ENCODE measurements at regions not wholly inside any gene's neighbourhood (a gene's known extent, or its start where the extent isn't known, plus 50 kb on each side); places are given as distances from the start of the nearest gene placed in this dataset.

DNA sequence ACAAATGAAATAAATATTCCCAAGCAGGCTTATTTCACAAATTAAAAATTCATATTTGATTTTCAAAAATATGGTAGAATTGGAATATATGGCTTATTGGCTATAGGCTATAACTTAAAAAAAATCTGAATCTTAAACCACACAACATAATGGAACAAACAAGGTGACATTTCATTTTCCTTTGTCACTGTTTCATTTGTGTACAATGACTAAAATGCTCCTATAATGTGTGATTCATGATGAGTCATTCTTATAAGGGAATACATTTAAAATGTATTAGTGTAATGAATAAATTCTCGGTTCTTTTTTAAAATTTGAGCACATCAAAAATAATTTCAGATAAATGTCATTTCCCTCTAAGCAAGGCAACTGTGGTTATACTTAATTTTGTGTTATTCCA is 148.0 kb upstream of the ANK3 start:
- no peak overlapping the region for H3K4me2 ChIP-seq
- TF ChIP-seq, protein P1, sequence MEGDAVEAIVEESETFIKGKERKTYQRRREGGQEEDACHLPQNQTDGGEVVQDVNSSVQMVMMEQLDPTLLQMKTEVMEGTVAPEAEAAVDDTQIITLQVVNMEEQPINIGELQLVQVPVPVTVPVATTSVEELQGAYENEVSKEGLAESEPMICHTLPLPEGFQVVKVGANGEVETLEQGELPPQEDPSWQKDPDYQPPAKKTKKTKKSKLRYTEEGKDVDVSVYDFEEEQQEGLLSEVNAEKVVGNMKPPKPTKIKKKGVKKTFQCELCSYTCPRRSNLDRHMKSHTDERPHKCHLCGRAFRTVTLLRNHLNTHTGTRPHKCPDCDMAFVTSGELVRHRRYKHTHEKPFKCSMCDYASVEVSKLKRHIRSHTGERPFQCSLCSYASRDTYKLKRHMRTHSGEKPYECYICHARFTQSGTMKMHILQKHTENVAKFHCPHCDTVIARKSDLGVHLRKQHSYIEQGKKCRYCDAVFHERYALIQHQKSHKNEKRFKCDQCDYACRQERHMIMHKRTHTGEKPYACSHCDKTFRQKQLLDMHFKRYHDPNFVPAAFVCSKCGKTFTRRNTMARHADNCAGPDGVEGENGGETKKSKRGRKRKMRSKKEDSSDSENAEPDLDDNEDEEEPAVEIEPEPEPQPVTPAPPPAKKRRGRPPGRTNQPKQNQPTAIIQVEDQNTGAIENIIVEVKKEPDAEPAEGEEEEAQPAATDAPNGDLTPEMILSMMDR (conservative IDR thresholded peaks at IDR 0.05; ENCODE audit: low read depth, low read length): no peak
- H3K4me1 ChIP-seq (ENCODE audit: low read depth, poor library complexity, severe bottlenecking): peaks cover 100% of the 10 kb centered on the region
- H3K27ac ChIP-seq: no peak overlapping the region
- H3K9ac ChIP-seq: no peak overlapping the region
- H3K4me3 ChIP-seq (IDR thresholded peaks at IDR 0.05; ENCODE audit: insufficient read depth, low read depth, low read length): no peak overlapping the region
- peaks cover 85% of the 10 kb centered on the region for H4K20me1 ChIP-seq (ENCODE audit: insufficient read depth)
- no peaks in the 10 kb centered on the region for H3K27me3 ChIP-seq (ENCODE audit: insufficient read depth, low read depth)
- no peak overlapping the region for H2AFZ ChIP-seq (ENCODE audit: low read depth)
- H3K79me2 ChIP-seq (ENCODE audit: insufficient read depth, low read depth): peaks cover 100% of the 10 kb centered on the region
- peaks cover 4% of the 10 kb centered on the region; the same call in 1 of the 2 replicates for H3K36me3 ChIP-seq (ENCODE audit: insufficient read depth)

- H3K27ac ChIP-seq: no peak overlapping the region
- H4K20me1 ChIP-seq (ENCODE audit: insufficient read depth): peaks cover 81% of the 10 kb centered on the region
- TF ChIP-seq, protein P1 (conservative IDR thresholded peaks at IDR 0.05; ENCODE audit: low read depth, low read length): no peak
- peaks cover 100% of the 10 kb centered on the region for H3K4me1 ChIP-seq (ENCODE audit: low read depth, poor library complexity, severe bottlenecking)
- H3K4me2 ChIP-seq: peak overlapping the region; percentile 9; the same call in 1 of the 2 replicates
- H3K27me3 ChIP-seq (ENCODE audit: insufficient read depth, low read depth): no peaks in the 10 kb centered on the region
- no peak overlapping the region for H2AFZ ChIP-seq (ENCODE audit: low read depth)
- H3K36me3 ChIP-seq (ENCODE audit: insufficient read depth): peaks cover 4% of the 10 kb centered on the region; the same call in 1 of the 2 replicates
- H3K4me3 ChIP-seq (IDR thresholded peaks at IDR 0.05; ENCODE audit: insufficient read depth, low read depth, low read length): no peak overlapping the region
- no peak overlapping the region for H3K9ac ChIP-seq
- H3K79me2 ChIP-seq (ENCODE audit: insufficient read depth, low read depth): peaks cover 100% of the 10 kb centered on the region
Observed at GRCh38 chr10:60536529-60537114, 146.9 kb upstream of the ANK3 start.

DNA sequence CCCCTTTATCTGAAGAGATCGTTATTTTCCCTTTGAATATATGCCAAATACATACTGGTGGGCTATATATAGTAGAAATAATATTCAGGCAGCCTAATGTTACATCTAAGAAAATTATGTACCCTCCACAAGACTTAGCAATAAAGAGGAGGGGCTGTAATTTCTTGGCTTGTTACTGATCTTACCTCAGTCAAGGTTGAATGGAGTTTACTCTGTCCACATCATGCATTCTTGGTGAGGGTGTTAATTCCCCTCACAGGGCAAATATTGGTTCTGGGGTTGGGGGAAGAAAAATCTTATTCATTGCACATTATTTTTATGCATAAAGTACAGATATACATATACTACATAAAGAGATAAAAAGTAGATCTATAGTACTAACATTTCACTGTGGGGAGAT is 145.8 kb upstream of the ANK3 start:
- H3K4me2 ChIP-seq: peak overlapping the region; percentile 9; the same call in 1 of the 2 replicates
- peaks cover 100% of the 10 kb centered on the region for H3K4me1 ChIP-seq (ENCODE audit: low read depth, poor library complexity, severe bottlenecking)
- no peak overlapping the region for H3K27ac ChIP-seq
- TF ChIP-seq, protein P1 (conservative IDR thresholded peaks at IDR 0.05; ENCODE audit: low read depth, low read length): no peak
- H3K9ac ChIP-seq: no peak overlapping the region
- H3K4me3 ChIP-seq (IDR thresholded peaks at IDR 0.05; ENCODE audit: insufficient read depth, low read depth, low read length): no peak overlapping the region
- H2AFZ ChIP-seq (ENCODE audit: low read depth): no peak overlapping the region
- no peaks in the 10 kb centered on the region for H3K27me3 ChIP-seq (ENCODE audit: insufficient read depth, low read depth)
- peaks cover 100% of the 10 kb centered on the region for H3K79me2 ChIP-seq (ENCODE audit: insufficient read depth, low read depth)
- peaks cover 78% of the 10 kb centered on the region for H4K20me1 ChIP-seq (ENCODE audit: insufficient read depth)
- peaks cover 4% of the 10 kb centered on the region; the same call in 1 of the 2 replicates for H3K36me3 ChIP-seq (ENCODE audit: insufficient read depth)

DNA sequence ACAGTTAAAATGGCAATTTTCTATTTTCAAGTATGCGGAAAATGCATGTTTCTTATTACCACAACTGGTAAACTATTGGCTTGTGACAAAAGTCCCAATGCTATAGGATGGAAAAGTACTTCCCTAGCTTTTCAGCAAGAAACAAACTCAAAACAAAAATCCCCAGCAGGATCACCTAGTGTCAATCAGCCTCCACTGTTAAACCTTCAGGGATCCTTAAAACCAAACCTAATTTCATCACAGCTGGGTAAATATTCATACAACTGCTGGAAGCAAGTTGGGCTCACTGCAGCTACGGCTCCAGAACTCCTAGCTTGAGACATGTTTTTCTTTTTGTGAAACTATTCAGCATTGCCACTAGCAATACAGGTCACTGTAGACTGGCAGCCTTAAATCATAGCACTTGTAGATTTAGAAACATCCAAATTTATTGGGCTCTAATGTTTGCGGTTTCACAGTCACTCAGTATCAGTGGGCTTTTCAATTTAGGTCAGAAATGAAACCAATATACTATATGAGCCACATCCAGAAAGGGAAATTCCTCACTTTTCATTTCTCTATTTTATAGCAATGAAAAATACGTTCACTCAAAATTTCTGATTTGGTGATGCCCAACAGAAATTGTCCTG is 145.2 kb upstream of the ANK3 start:
- H3K27ac ChIP-seq: no peak overlapping the region
- H3K27me3 ChIP-seq (ENCODE audit: insufficient read depth, low read depth): no peaks in the 10 kb centered on the region
- no peak overlapping the region for H3K9ac ChIP-seq
- no peak overlapping the region for H3K4me3 ChIP-seq (IDR thresholded peaks at IDR 0.05; ENCODE audit: insufficient read depth, low read depth, low read length)
- peaks cover 4% of the 10 kb centered on the region; the same call in 1 of the 2 replicates for H3K36me3 ChIP-seq (ENCODE audit: insufficient read depth)
- H3K4me2 ChIP-seq: peak overlapping the region; percentile 9; the same call in 1 of the 2 replicates
- peaks cover 100% of the 10 kb centered on the region for H3K79me2 ChIP-seq (ENCODE audit: insufficient read depth, low read depth)
- no peak overlapping the region for H2AFZ ChIP-seq (ENCODE audit: low read depth)
- H4K20me1 ChIP-seq (ENCODE audit: insufficient read depth): peaks cover 78% of the 10 kb centered on the region
- TF ChIP-seq, protein P1 (conservative IDR thresholded peaks at IDR 0.05; ENCODE audit: low read depth, low read length): no peak
- peaks cover 100% of the 10 kb centered on the region for H3K4me1 ChIP-seq (ENCODE audit: low read depth, poor library complexity, severe bottlenecking)

Data from KMS-11 (cell line).